ENCODE measurements at regions not wholly inside any gene's neighbourhood (a gene's known extent, or its start where the extent isn't known, plus 50 kb on each side); places are given as distances from the start of the nearest gene placed in this dataset.
"Not testable (repeated sequence)": the region's sequence is repeated elsewhere in the genome, so short reads cannot be mapped to it uniquely, and the experiment has no call there.

GRCh38 chr17:30719131-30719973, 105.1 kb downstream of the CRLF3 start:
- H3K4me3 ChIP-seq (ENCODE audit: low read depth, low read length, poor library complexity, severe bottlenecking); CTCF ChIA-PET; BruUV-seq (replicated peaks); H3K9me3 ChIP-seq (ENCODE audit: low read depth, low read length, poor library complexity, severe bottlenecking); H3K27ac ChIP-seq (ENCODE audit: low read depth, low read length, poor library complexity, severe bottlenecking); POLR2A ChIA-PET (ENCODE audit: low non-redundant PET); H3K4me1 ChIP-seq (ENCODE audit: insufficient read depth, low read length, poor library complexity, severe bottlenecking); H3K36me3 ChIP-seq (ENCODE audit: insufficient read depth, low read length, poor library complexity, severe bottlenecking); H3K27me3 ChIP-seq (replicated peaks; ENCODE audit: insufficient read depth, low read depth, low read length, poor library complexity): not testable (repeated sequence)
- peak; percentile 52 for TF ChIP-seq CTCF (conservative IDR thresholded peaks at IDR 0.05; ENCODE audit: low read depth, low read length)
- peak; percentile 49 for DNase-seq (ENCODE audit: low spot score)
- intact Hi-C loops (cut with micrococcal nuclease; ENCODE audit: unreplicated experiment): loop anchor here (10.0 kb wide), 1 partner anchor 245 kb away; the partner anchor contains the start of gene GOSR1

- DNase-seq (ENCODE audit: low spot score); POLR2A ChIA-PET (ENCODE audit: low non-redundant PET); H3K27ac ChIP-seq (ENCODE audit: low read depth, low read length, poor library complexity, severe bottlenecking); H3K27me3 ChIP-seq (replicated peaks; ENCODE audit: insufficient read depth, low read depth, low read length, poor library complexity); H3K36me3 ChIP-seq (ENCODE audit: insufficient read depth, low read length, poor library complexity, severe bottlenecking); H3K4me1 ChIP-seq (ENCODE audit: insufficient read depth, low read length, poor library complexity, severe bottlenecking); H3K9me3 ChIP-seq (ENCODE audit: low read depth, low read length, poor library complexity, severe bottlenecking); H3K4me3 ChIP-seq (ENCODE audit: low read depth, low read length, poor library complexity, severe bottlenecking); CTCF ChIA-PET; BruUV-seq (replicated peaks): not testable (repeated sequence)
- intact Hi-C loops (cut with micrococcal nuclease; ENCODE audit: unreplicated experiment): loop anchor here (10.0 kb wide), 1 partner anchor 244 kb away; the partner anchor contains the start of gene GOSR1
Observed at GRCh38 chr17:30718691-30719090, 105.8 kb downstream of the CRLF3 start.

GRCh38 chr17:30718099-30718447, 106.4 kb downstream of the CRLF3 start:
- H3K4me1 ChIP-seq (ENCODE audit: insufficient read depth, low read length, poor library complexity, severe bottlenecking); POLR2A ChIA-PET (ENCODE audit: low non-redundant PET); BruUV-seq (replicated peaks); H3K27me3 ChIP-seq (replicated peaks; ENCODE audit: insufficient read depth, low read depth, low read length, poor library complexity); H3K27ac ChIP-seq (ENCODE audit: low read depth, low read length, poor library complexity, severe bottlenecking); H3K36me3 ChIP-seq (ENCODE audit: insufficient read depth, low read length, poor library complexity, severe bottlenecking); CTCF ChIA-PET; H3K9me3 ChIP-seq (ENCODE audit: low read depth, low read length, poor library complexity, severe bottlenecking); H3K4me3 ChIP-seq (ENCODE audit: low read depth, low read length, poor library complexity, severe bottlenecking); DNase-seq (ENCODE audit: low spot score): not testable (repeated sequence)
- intact Hi-C loops (cut with micrococcal nuclease; ENCODE audit: unreplicated experiment): loop anchor here (10.0 kb wide), 1 partner anchor 243 kb away; the partner anchor contains the start of gene GOSR1

GRCh38 chr17:30717291-30718098, 107.0 kb downstream of the CRLF3 start:
- Histone ChIP-seq H3K27ac (ENCODE audit: low read depth, low read length, poor library complexity, severe bottlenecking) (no peak overlapping the region), H3K4me3 (ENCODE audit: low read depth, low read length, poor library complexity, severe bottlenecking) (no peak overlapping the region), H3K36me3 (ENCODE audit: insufficient read depth, low read length, poor library complexity, severe bottlenecking) (no peaks in the 10 kb centered on the region), H3K9me3 (ENCODE audit: low read depth, low read length, poor library complexity, severe bottlenecking) (no peaks in the 10 kb centered on the region), H3K27me3 (replicated peaks; ENCODE audit: insufficient read depth, low read depth, low read length, poor library complexity) (no peaks in the 10 kb centered on the region), H3K4me1 (ENCODE audit: insufficient read depth, low read length, poor library complexity, severe bottlenecking) (no peaks in the 10 kb centered on the region)
- CTCF ChIA-PET: no interaction called here
- intact Hi-C loops (cut with micrococcal nuclease; ENCODE audit: unreplicated experiment): loop anchor here (10.0 kb wide), 1 partner anchor 243 kb away; the partner anchor contains the start of gene GOSR1
- no TSS peak for BruUV-seq (replicated peaks)
- no peak for DNase-seq (ENCODE audit: low spot score)
- POLR2A ChIA-PET (ENCODE audit: low non-redundant PET): no interaction called here
- no peak for TF ChIP-seq EZH2 (IDR thresholded peaks at IDR 0.05; ENCODE audit: borderline replicate concordance, low read depth, low read length, poor library complexity, severe bottlenecking)
- TF ChIP-seq CTCF (conservative IDR thresholded peaks at IDR 0.05; ENCODE audit: low read depth, low read length): no peak

All from A673 (cell line).